Lower lobe of right lung (tissue), 2 donors: ENCODE measurements at regions not wholly inside any gene's neighbourhood (a gene's known extent, or its start where the extent isn't known, plus 50 kb on each side); places are given as distances from the start of the nearest gene placed in this dataset.

ENCODE experiments used
- ATAC-seq, 2 donors: fragments of 200-7000 bp; cut with Tn5 transposase; one replicate each; pipeline ENCODE4 v1.9.1; 2020 to 2022; ENCODE audit warnings: mild to moderate bottlenecking in 2 of 2, moderate library complexity in 2 of 2
- DNase-seq: peaks from one replicate; pipeline ENCODE4 v3.0.0-alpha.2; 2020
- H3K27ac ChIP-seq: fragments of 200-600 bp; one replicate; pipeline ENCODE4 v1.8.0; 2022
- H3K27me3 ChIP-seq: fragments of 200-600 bp; one replicate; pipeline ENCODE4 v1.8.0; 2022; ENCODE audit warnings: low read depth
- H3K36me3 ChIP-seq: fragments of 200-600 bp; one replicate; pipeline ENCODE4 v1.8.0; 2022; ENCODE audit warnings: mild to moderate bottlenecking
- H3K4me1 ChIP-seq: fragments of 200-600 bp; one replicate; pipeline ENCODE4 v1.8.0; 2022
- H3K4me3 ChIP-seq: fragments of 200-600 bp; one replicate; pipeline ENCODE4 v1.8.0; 2022; ENCODE audit warnings: mild to moderate bottlenecking
- H3K9me3 ChIP-seq: fragments of 200-600 bp; one replicate; pipeline ENCODE4 v1.8.0; 2022
- CTCF ChIP-seq: fragments of 200-600 bp; IDR thresholded peaks from one replicate; pipeline ENCODE4 v1.8.0; 2022; ENCODE audit warnings: antibody characterized with exemption, mild to moderate bottlenecking
- intact Hi-C: fragments of 100-400 bp; cut with DNase I; formaldehyde crosslinking; loops from one replicate; pipeline ENCODE4 v1.11.0; 2022
- donor health status: DM: no; HTN: yes; CAD: no; lungs with severe emphysema.

DNA sequence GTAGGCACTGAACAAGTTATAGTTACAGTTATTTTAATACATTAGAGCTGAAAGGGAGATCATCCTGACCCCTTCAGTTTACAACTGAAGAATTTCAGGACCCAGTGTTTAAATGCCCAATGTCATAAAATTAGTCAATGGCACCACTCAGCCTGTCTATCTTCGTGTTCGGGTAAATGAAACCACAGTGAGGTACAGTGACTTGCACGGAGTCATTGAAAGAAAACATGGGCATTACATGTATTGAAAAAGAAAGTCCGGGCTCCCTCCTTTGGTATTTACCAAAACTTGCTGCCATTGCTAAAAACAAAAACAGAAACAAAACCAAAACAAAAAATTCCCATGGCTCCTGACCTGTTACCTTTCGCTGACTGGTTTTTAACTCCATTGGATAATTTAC, 131.7 kb downstream of the SH2D1A start:
- Histone ChIP-seq H3K4me1 (no peaks in the 10 kb centered on the region), H3K27ac (no peak overlapping the region), H3K9me3 (no peaks in the 10 kb centered on the region), H3K27me3 (no peaks in the 10 kb centered on the region), H3K36me3 (no peaks in the 10 kb centered on the region), H3K4me3 (no peak overlapping the region)
- no peak for ATAC-seq
- no peak for DNase-seq
- TF ChIP-seq CTCF, result no peak
- intact Hi-C loops, result no loop called here

DNA sequence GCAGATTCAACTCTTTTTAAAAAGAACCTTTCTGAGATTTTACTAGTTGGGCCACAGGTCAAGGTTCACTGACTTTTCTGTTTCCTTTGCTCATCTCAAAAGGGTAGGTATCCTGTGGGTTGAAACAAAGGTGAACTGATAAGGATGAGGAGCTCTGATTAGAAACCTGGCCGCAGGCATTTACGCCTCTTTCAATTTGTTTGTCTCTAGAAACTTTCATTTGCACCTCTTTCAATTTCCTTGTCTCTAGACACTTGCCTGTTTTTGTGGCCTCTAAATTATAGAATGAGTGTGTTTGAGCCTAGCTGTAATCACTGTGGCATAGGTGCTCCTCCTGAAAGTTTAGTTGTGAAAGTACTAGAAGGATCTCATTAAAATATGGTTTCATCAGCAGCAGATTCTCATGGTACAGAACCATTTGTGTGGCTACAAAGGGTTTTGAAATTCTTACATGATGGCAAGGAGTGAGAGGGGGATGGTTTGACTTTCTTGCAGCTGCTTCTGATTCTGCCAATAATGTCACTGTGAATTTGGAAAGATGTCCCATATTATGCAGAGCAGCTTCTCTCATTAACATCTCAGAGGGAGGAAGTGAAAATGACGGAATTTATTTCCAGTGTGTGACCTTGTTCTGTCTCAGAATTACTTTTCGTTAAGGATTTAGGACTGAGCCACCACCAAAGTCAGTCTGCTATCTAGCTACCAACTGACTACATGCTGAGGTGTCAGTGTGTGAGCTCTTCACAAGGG, 142.2 kb downstream of the SH2D1A start:
- no peak overlapping the region for H3K27ac ChIP-seq
- no peaks in the 10 kb centered on the region for H3K27me3 ChIP-seq
- no peak for TF ChIP-seq CTCF
- no peak overlapping the region for H3K4me3 ChIP-seq
- ATAC-seq, result no peak
- H3K36me3 ChIP-seq, result no peaks in the 10 kb centered on the region
- no peaks in the 10 kb centered on the region for H3K9me3 ChIP-seq
- H3K4me1 ChIP-seq, result no peaks in the 10 kb centered on the region
- DNase-seq, result no peak
- intact Hi-C loops, result no loop called here

DNA sequence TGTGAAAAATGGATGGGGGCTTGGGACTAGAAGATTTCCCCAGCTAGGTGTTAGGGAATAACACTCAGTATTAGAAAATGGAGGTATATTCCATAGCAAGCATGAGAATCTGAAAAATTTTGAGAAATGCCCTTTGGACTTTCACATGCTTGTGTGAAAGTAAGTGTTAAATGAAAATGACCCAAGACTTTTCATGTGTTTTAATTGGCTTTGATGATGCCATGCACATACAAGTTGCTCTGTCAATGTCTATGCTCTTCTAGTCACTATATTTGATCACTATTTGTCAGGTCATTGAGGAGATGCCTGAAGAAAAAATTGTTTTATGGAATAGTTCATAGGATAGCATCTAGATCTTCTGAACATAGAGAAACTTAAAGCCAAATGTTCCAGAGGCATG, 147.6 kb downstream of the SH2D1A start:
- Histone ChIP-seq H3K4me3 (no peak overlapping the region), H3K4me1 (no peaks in the 10 kb centered on the region), H3K36me3 (no peaks in the 10 kb centered on the region), H3K9me3 (no peaks in the 10 kb centered on the region), H3K27me3 (no peaks in the 10 kb centered on the region), H3K27ac (no peak overlapping the region)
- TF ChIP-seq CTCF, result no peak
- intact Hi-C loops, result no loop called here
- DNase-seq (no peak), ATAC-seq (no peak)

GRCh38 chrX:124497386-124497785, 151.0 kb downstream of the SH2D1A start:
- H3K4me1 ChIP-seq, result no peaks in the 10 kb centered on the region
- no peaks in the 10 kb centered on the region for H3K27me3 ChIP-seq
- ATAC-seq, result no peak
- no peak overlapping the region for H3K4me3 ChIP-seq
- no peak overlapping the region for H3K27ac ChIP-seq
- intact Hi-C loops, result no loop called here
- no peaks in the 10 kb centered on the region for H3K36me3 ChIP-seq
- no peaks in the 10 kb centered on the region for H3K9me3 ChIP-seq
- DNase-seq, result no peak
- TF ChIP-seq CTCF, result no peak

DNA sequence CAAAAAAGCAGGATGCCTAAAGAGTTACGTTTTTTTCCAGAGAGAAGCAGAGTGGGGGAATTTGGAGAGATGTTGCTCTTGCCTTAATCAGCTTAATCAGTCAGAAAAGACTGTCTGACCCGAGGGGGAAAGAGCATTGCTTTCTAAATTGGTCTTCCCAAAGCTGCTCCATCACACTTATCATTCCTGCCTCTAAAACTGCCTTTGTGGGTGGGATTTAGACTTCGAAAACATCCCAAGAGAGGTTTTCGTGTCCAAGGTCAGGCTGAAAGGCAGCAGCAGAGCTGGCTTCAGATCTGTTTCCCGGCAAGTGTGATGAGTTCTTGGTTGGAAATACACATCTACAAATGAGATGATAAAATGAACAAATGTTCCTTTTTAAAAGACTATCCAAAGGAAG, 155.2 kb downstream of the SH2D1A start:
- H3K4me1 ChIP-seq, result no peaks in the 10 kb centered on the region
- H3K9me3 ChIP-seq, result no peaks in the 10 kb centered on the region
- no peak for TF ChIP-seq CTCF
- no peaks in the 10 kb centered on the region for H3K36me3 ChIP-seq
- intact Hi-C loops, result no loop called here
- H3K27me3 ChIP-seq, result no peaks in the 10 kb centered on the region
- no peak overlapping the region for H3K4me3 ChIP-seq
- no peak for ATAC-seq
- H3K27ac ChIP-seq, result no peak overlapping the region
- DNase-seq, result no peak
